NCI-H748 treated with DMSO at 0.1 percent for 48 hours (cell line): ENCODE measurements at regions not wholly inside any gene's neighbourhood (a gene's known extent, or its start where the extent isn't known, plus 50 kb on each side); places are given as distances from the start of the nearest gene placed in this dataset.
"Not testable (repeated sequence)": the region's sequence is repeated elsewhere in the genome, so short reads cannot be mapped to it uniquely, and the experiment has no call there.

ENCODE experiments used
- DNase-seq: peaks from one replicate; lab custom pipeline; 2025; lab: John Stamatoyannopoulos, UW

DNA sequence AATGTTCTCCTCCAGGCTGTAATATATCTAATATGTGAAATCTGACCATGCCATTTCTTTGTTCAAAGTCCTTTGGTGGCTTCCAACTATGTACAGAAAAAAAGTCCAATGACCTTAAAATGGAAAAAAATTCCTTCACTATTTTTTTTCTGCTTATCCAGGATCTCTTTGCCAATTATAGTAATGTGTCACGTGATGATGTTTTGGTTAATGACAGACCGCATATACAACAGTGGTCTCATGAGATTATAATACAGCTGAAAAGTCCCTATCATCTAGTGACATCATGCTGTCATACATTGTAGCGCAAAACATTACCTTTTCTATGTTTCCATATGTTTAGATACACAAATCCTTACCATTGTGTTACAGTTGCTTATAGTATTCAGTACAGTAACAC is 477.6 kb downstream of the TMEM232 start:
- no peak for DNase-seq

GRCh38 chr5:110250355-110250754 is 476.1 kb downstream of the TMEM232 start:
- DNase-seq: no peak

GRCh38 chr5:110250755-110251154 is 475.7 kb downstream of the TMEM232 start:
- no peak for DNase-seq

DNA sequence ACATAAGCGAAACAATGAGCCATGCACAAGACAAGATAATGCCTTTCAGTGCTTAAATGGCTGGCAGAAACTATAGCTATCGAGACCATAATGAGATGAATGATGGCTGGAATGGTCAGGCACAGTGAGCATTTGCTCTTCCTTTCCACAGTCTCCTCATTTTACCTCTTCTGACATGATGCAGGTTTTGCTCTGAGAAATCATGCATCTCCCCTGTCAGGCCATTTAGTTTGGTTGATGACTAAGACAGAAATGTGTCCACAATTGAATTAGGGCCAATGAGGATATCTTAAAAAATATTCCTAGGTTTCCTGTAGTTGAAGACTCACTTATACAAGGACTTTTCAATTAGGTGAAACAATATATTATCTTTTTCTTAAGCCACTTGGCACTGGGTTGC is 475.1 kb downstream of the TMEM232 start:
- no peak for DNase-seq

DNA sequence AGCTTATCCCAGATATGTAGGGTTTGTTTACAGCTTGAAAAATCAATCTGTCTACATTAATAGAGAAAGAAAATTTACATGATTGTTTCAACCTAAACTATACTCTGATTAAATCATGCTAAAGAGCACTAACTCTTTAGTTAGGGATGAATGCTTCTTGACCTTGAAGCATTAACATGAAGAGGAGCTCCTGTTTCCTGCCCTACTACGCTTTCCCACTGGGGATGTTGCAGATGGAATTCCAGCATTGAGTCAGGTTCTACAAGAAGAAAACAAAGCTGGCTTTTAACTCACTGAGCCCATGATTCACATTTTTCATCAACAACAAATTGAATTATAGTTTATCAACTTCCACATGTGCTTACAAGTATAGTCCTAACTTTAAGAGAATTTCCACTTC is 471.3 kb downstream of the TMEM232 start:
- DNase-seq: no peak

DNA sequence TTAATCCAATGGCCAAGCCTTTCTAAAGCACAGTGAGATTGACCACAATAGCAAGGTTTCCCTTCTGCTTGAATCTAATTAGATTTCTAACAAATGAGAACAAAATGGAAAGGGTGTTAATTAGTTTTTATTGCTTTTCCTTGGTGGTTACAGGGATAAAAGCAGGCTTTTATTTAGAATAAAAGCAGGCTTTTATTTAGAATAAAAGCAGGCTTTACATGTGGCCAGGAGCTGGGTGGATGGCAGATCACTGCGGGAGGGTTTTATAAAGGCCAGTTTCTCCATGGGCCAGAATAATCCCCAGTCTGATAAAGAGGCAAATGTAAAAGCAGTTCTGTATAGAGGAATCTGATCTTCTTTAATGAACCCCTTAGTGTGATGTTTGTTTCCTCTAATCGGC is 470.2 kb downstream of the TMEM232 start:
- DNase-seq: no peak

- DNase-seq: no peak
Measured at GRCh38 chr5:110257971-110258370, 468.5 kb downstream of the TMEM232 start.

- no peak for DNase-seq
Measured at GRCh38 chr5:110258460-110259216, 467.8 kb downstream of the TMEM232 start.

- DNase-seq: no peak
Measured at GRCh38 chr5:110262749-110263148, 463.7 kb downstream of the TMEM232 start.

GRCh38 chr5:110264661-110265060 is 461.8 kb downstream of the TMEM232 start:
- no peak for DNase-seq

- no peak for DNase-seq
Measured at GRCh38 chr5:110265162-110265561, 461.3 kb downstream of the TMEM232 start.

DNA sequence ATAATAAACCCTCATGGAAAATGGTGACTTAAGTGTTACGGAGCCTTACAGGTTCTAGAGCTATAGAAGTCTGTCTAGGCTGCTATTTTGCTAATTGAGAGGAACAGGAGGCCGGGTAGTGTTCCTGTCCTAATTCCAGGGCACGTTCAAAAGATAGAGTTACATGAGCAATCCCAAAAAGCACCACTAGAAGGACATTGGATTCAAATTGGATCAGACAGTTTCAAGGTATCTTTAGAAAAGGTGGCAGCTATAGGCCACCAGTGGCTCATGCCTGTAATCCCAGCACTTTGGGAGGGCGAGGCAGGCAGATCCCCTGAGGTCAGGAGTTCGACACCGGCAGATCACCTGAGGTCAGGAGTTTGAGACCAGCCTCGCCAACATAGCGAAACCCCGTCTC is 458.8 kb downstream of the TMEM232 start:
- no peak for DNase-seq

DNA sequence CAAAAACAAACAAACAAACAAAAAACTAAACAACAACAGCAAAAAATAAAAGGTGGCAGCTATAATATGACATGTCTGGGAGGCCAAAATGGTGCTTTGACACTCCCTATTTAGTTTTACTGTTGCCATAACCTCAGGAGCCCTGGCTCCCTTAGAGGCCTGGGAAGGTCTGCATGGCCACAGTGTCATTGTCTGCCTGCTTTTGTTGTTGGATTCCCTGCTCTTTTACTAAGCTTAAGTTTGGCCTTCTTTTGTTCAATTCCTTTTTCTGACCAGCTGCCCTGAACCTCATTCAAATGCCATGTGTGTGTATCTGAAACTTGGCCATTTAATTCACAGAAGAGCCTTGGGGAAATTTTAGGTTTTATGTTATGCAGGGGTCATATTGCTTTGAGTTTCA is 458.2 kb downstream of the TMEM232 start:
- no peak for DNase-seq

- no peak for DNase-seq
Measured at GRCh38 chr5:110268985-110269384, 457.5 kb downstream of the TMEM232 start.

DNA sequence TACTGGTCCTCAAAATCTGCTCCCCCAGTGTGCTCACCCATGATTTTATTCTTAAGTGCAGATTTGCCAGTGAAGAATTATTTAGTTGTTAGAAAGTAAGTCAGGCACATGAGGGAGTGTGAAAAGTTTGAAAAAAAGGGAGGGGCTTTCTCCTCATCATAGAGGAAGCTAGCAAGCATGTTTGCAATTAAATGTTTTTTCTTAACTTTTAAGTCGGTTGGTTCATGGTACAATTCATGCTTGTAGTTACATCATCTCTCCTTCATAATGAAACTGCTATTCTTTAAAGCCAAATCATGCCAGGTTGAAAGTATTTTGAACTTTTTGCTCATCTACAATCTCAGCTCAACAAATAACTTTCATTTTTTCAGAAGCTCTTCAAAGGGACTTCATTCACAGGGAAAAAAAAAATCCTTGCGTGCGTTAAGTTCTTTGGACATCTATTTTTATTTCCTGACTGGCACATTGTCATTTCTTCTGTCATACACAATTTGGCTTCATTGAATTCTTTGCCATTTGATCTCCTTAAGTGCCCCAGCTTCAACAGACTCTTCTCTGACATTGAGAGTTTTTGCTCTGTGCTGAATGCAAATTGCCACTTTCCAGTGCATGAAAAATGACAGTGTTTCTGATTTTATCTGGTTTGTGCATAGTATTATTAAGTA is 456.9 kb downstream of the TMEM232 start:
- DNase-seq: no peak

DNA sequence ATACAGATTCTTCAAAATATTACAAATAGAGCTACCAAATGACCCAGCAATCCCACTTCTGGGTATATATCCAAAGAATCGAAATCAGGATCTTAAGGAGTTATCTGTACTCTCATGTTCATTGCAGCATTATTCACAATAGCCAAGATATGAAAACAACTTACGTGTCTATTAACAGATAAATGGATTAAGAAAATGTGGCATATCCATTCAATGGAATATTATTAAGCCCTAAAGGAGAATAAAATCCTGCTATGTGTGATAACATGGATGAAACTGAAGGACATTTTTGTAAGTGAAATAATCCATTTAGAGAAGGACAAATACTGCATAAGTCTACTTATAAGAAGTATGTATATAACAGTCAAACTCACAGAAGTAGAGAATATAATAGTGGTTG is 450.6 kb downstream of the TMEM232 start:
- no peak for DNase-seq

- not testable (repeated sequence) for DNase-seq
Measured at GRCh38 chr5:110278449-110278848, 448.0 kb downstream of the TMEM232 start.

GRCh38 chr5:110284121-110284520 is 442.4 kb downstream of the TMEM232 start:
- not testable (repeated sequence) for DNase-seq

DNA sequence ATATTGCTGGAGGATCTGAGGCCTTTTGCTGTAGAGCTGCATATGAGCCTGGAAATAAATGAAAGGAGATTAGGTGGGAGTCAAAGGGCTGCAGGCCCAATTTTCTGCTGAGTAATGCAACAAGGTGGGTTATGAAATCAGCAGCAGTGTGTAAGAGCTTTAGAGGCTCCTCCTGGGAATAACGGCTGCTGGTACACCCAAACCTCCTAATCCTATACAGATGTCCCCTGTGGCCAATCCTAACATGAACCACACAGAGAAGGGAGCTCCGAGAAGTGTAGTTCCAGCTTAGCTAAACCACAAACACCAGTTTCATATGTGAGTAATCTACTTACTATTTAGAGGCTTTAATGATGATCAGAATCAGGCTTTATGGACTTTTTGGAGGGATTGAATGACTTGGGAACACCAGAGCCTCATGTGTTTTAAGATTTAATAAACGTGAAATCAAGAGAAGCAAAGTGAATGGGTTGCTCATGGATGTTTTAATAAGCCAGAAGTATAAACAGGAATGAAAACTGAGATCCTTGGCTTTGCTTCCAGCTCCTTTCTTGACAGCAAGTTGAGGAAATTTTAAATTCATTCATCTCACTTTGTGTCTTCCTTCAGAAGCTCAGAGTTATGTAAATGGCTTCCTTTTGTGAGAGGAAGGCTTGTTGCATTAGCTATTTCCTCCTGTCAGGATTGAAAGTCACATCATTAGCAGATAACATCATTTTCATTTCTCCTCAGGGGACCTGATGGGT is 437.5 kb downstream of the TMEM232 start:
- DNase-seq: no peak

- DNase-seq: no peak
Measured at GRCh38 chr5:110289512-110289810, 437.0 kb downstream of the TMEM232 start.

- DNase-seq: no peak
Measured at GRCh38 chr5:110290542-110290941, 435.9 kb downstream of the TMEM232 start.

GRCh38 chr5:110294281-110294680 is 432.2 kb downstream of the TMEM232 start:
- no peak for DNase-seq

GRCh38 chr5:110297152-110297670 is 429.3 kb downstream of the TMEM232 start:
- no peak for DNase-seq
